Lung (tissue), 11 donors: ENCODE measurements at regions not wholly inside any gene's neighbourhood (a gene's known extent, or its start where the extent isn't known, plus 50 kb on each side); places are given as distances from the start of the nearest gene placed in this dataset.

Source experiments
- ATAC-seq: fragments of 200-7000 bp; cut with Tn5 transposase; one replicate; pipeline ENCODE4 v1.9.1; 2020; ENCODE audit warnings: moderate number of reproducible peaks; ENCODE audit not compliant: insufficient read depth, low FRiP score
- DNase-seq, 3 donors: peaks; one replicate each; pipeline ENCODE4 v3.0.0-alpha.2; 2013 to 2017
- H3K27ac ChIP-seq, 2 donors: one replicate each; pipeline ENCODE4 v1.5.1; 2013; ENCODE audit warnings: mild to moderate bottlenecking in 2 of 2, moderate library complexity in 2 of 2, control low read depth in 1 of 2, inconsistent platforms in 1 of 2, low read depth in 1 of 2, low read length in 1 of 2
- H3K27me3 ChIP-seq, 3 donors: one replicate each; pipeline ENCODE4 v1.5.1; 2013; ENCODE audit warnings: low read length in 2 of 3; ENCODE audit not compliant: control insufficient read depth in 3 of 3, insufficient read depth in 3 of 3
- H3K36me3 ChIP-seq, 4 donors: one replicate each; pipeline ENCODE4 v1.5.1; 2013; ENCODE audit warnings: low read length in 4 of 4, mild to moderate bottlenecking in 1 of 4, moderate library complexity in 1 of 4; ENCODE audit not compliant: control insufficient read depth in 4 of 4, insufficient read depth in 4 of 4
- H3K4me1 ChIP-seq, 5 donors: one replicate each; pipeline ENCODE4 v1.5.1; 2013; ENCODE audit warnings: low read length in 5 of 5, mild to moderate bottlenecking in 2 of 5, moderate library complexity in 1 of 5; ENCODE audit not compliant: control insufficient read depth in 5 of 5, insufficient read depth in 5 of 5
- H3K4me3 ChIP-seq: one replicate; pipeline ENCODE4 v1.5.1; 2013; ENCODE audit warnings: mild to moderate bottlenecking, control low read depth, moderate library complexity
- H3K9ac ChIP-seq, 2 donors: one replicate each; pipeline ENCODE4 v1.5.1; 2013; ENCODE audit warnings: low read length in 2 of 2, control low read depth in 1 of 2; ENCODE audit not compliant: insufficient read depth in 1 of 2
- H3K9me3 ChIP-seq, 4 donors: one replicate each; pipeline ENCODE4 v1.5.1; 2013; ENCODE audit warnings: low read length in 3 of 4, mild to moderate bottlenecking in 1 of 4, moderate library complexity in 1 of 4; ENCODE audit not compliant: control insufficient read depth in 4 of 4, insufficient read depth in 3 of 4
- CTCF ChIP-seq: IDR thresholded peaks from 2 replicates; pipeline ENCODE4 v1.5.1; 2012; ENCODE audit warnings: mild to moderate bottlenecking; ENCODE audit errors: control extremely low read depth, extremely low read depth
- WGBS, 2 donors: extraction: QIAGEN DNeasy Blood & Tissue Kit; methylation state at CpG; one replicate each; pipeline ENCODE4 v1.1.7; 2013; 5-methylcytosine and 5-hydroxymethylcytosine counted together
- donor health status: control.
- donor health status: control.
- donor health status: Bipolar disorder and iron deficiency.
- donor health status: healthy.
- donor health status: DM: yes; HTN: yes; CAD: no.

- H3K27ac ChIP-seq, result no peak overlapping the region
- no peak overlapping the region for H3K9ac ChIP-seq
- ATAC-seq (peak; percentile 44), DNase-seq (peak; percentile 76 to 87 (median 80))
- H3K4me3 ChIP-seq, result no peak overlapping the region
- no peaks in the 10 kb centered on the region for H3K9me3 ChIP-seq
- H3K36me3 ChIP-seq, result no peaks in the 10 kb centered on the region
- H3K4me1 ChIP-seq, result peaks cover 0 to 17% (median 6%) of the 10 kb centered on the region in 5 donors
- TF ChIP-seq CTCF, result no peak
- WGBS, 2 donors, result 40 to 47% methylated on average over 8 of the region's 8 CpGs
- H3K27me3 ChIP-seq, result no peaks in the 10 kb centered on the region
Observed at GRCh38 chr2:66929632-66930338, 467.3 kb upstream of the ETAA1 start.

DNA sequence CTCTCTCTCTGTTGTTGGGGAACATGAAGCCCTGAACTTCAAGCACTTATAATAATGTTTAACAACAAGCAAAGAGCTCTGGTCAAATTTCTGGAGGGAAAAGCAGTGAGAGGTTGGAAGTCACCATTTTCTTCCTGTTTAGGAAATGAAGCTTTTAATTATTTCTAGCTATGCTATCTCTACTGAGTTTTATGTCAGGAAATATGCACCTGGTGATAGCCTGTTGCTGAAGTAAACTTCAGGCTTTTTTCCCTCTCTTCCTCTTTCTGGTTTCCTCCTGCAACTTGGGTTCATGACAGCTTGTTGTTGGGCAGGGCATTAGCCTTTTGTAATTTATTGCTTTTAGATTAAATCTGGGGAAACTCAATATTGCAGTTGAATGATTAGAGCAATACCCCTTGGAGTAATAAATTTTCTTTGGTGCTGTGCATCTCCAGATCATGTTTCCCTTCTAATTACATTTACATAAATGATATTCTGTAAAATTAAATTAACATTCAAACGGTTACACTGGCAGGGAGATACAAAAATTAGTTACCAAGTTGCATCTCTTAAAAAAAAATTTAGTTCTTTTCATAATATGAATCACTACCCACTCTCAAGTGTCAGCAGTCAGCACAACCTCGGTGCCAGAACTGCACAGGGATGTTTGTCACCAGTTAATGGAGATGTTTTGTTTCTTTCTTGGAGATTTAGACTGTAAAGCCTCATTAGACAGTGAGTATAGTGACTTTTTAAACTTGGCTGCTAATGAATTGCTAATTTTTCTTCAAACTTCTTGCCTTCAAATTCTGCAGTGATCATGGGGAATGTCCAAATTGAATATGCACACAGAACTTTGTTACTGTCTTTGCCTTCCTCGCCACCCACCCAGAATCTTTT lies 466.6 kb upstream of the ETAA1 start:
- TF ChIP-seq CTCF, result no peak
- WGBS, 2 donors, result 49 to 57% methylated on average over 3 of the region's 3 CpGs

DNA sequence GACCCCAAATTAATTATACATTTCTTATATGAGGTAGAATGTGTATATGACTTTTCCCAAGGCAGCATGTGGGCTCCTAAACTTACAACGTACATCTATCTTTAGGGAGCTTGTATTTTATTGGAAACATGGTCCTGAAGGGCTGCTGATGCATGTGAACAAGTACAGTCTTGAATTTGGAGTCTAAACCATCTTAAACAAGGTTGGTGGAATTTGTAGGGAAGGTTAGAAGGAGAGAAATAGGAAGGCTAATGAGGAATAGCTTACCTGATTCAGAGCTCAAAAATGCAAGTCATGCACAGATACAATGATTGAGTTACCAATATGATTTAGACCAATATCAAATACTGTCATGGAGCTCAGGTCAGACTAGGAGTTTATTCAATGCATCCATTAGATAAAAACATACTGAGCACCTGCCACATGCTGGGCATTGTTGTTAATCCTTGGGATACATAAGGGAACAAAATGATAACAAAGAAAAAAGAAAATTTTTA lies 458.6 kb upstream of the ETAA1 start:
- no peak overlapping the region for H3K9ac ChIP-seq
- WGBS, 2 donors, result 86 to 87% methylated on average over 1 of the region's 1 CpG
- no peak for TF ChIP-seq CTCF
- ATAC-seq (no peak), DNase-seq (no peak)
- peaks cover 0 to 22% (median 0%) of the 10 kb centered on the region in 5 donors for H3K4me1 ChIP-seq
- no peaks in the 10 kb centered on the region for H3K36me3 ChIP-seq
- no peak overlapping the region for H3K27ac ChIP-seq
- H3K4me3 ChIP-seq, result no peak overlapping the region
- no peaks in the 10 kb centered on the region for H3K27me3 ChIP-seq
- H3K9me3 ChIP-seq, result no peaks in the 10 kb centered on the region

More for the DNA sequence above, 466.6 kb upstream of the ETAA1 start:
- Histone ChIP-seq H3K4me3 (no peak overlapping the region), H3K27ac (no peak overlapping the region), H3K9ac (no peak overlapping the region), H3K36me3 (no peaks in the 10 kb centered on the region), H3K9me3 (no peaks in the 10 kb centered on the region), H3K27me3 (no peaks in the 10 kb centered on the region), H3K4me1 (peaks cover 0 to 25% (median 6%) of the 10 kb centered on the region in 5 donors)
- DNase-seq, result no peak
- no peak for ATAC-seq
